HTR-8/SVneo (cell line): ENCODE measurements at regions not wholly inside any gene's neighbourhood (a gene's known extent, or its start where the extent isn't known, plus 50 kb on each side); places are given as distances from the start of the nearest gene placed in this dataset.
"Not testable (repeated sequence)": the region's sequence is repeated elsewhere in the genome, so short reads cannot be mapped to it uniquely, and the experiment has no call there.

Experiments
- DNase-seq: peaks from one replicate; pipeline ENCODE4 v3.0.0; 2011; ENCODE audit warnings: low spot score, mixed read lengths; ENCODE audit not compliant: insufficient read length
- FAIRE-seq: peaks from 2 replicates; lab custom pipeline; 2011; peaks lifted over from hg19 to GRCh38; lab: Jason Lieb, UNC

DNA sequence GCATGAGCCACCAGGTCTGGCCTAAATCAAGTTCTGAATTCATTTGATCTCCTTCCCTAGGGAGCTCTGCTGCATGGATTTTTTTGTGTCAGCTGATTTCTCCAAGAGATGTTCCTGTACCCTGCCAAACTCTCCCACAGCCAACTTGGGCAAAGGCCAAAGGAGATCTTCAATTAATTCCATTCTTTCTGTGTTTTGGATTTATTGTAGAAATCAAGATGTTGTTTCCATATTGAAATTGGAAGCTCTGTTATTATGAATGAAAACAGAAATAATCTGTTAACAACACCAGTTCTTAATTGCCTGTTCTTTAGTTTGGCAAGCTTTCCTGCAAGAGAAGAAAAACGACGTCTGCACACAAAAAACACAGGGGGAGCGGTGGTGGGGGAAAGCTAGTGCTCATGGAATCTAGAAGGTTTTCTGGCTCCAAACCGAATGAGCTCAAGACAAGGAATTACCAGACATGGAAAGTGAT is 86.5 kb upstream of the ABCC4 start:
- no peak for FAIRE-seq
- DNase-seq: no peak

DNA sequence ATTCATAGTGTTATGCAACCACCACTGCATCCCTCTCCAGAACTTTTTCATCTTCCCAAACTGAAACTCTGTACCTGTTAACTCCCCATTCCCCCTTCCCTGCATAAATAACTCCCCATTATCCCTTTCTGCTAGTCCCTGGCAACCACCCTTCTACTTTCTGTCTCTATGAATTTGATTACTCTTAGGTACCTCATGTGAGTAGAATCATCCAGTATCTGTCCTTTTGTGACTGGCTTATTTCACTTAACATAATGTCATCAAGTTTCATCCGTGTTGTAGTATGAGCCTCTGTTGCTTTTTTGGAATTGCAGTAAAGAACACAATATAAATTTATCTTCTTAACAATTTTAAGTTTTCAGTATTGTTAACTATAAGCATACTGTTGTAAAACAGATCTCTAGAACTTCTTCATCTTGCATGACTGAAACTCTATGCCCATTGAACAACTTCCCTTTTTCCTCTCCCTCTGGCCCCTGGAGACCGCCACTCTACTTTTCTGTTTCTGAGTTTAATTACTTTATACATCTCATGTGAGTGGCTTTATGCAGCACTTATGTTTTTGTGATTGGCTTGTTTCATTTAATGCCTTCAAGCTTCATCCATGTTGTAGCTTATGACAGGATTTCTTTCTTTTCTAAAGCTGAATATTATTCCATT is 87.3 kb upstream of the ABCC4 start:
- FAIRE-seq: no peak

DNA sequence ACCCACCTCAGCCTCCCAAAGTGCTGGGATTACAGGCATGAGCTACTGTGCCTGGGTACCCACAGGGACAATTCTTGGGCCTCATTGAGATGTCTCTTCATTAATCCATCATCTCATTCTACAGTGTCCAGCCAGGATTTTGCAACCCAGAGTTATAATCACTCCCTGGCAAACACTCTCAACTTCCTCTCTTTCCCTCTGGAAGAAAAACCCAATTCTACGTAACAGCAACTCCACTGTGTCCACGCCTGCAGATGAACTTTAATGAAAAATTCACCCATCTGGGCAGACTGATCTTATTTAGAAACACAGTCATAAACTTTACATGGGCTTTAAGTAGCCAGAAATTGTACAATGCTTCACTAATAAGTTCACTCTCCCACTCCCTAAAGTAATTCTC is 90.1 kb upstream of the ABCC4 start:
- FAIRE-seq (no peak), DNase-seq (no peak)

More for the DNA sequence above, 87.3 kb upstream of the ABCC4 start:
- DNase-seq: no peak

DNA sequence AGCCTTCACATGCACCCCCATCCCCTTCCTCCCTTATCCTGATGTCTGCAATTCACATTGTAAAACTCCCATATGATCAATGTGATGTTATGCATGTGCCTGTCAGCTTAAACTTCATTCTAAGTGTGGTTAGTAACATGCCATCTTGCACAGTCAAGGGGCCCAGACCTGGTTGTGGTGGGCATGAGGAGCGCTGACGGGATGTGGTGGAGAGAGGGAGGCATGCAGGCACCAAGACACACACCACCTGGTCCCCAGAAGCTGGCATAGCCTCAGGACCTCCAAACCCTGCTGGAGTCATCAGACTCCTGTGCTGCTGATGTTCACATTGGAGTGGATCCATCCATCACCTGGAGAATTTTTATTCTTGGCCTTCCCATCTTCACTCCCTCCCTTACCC is 90.5 kb upstream of the ABCC4 start:
- FAIRE-seq (no peak), DNase-seq (no peak)

DNA sequence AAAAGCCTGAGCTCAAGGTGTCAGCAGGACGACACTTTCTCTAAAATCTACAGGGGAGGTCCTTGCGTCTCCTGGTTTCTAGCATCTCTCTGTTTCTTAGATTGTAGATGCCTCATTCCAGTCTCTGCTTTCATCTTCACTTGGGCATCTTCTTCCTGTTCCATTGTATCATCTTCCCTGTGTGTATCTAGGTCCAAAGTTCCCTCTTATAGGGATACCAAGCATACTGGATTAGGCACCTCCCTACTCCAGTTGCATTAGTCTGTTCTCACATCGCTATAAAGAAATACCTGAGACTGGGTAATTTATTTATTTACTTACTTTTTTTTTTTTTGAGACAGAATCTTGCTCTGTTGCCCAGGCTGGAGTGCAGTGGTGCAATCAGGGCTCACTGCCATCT is 91.3 kb upstream of the ABCC4 start:
- no peak for DNase-seq
- FAIRE-seq: no peak

DNA sequence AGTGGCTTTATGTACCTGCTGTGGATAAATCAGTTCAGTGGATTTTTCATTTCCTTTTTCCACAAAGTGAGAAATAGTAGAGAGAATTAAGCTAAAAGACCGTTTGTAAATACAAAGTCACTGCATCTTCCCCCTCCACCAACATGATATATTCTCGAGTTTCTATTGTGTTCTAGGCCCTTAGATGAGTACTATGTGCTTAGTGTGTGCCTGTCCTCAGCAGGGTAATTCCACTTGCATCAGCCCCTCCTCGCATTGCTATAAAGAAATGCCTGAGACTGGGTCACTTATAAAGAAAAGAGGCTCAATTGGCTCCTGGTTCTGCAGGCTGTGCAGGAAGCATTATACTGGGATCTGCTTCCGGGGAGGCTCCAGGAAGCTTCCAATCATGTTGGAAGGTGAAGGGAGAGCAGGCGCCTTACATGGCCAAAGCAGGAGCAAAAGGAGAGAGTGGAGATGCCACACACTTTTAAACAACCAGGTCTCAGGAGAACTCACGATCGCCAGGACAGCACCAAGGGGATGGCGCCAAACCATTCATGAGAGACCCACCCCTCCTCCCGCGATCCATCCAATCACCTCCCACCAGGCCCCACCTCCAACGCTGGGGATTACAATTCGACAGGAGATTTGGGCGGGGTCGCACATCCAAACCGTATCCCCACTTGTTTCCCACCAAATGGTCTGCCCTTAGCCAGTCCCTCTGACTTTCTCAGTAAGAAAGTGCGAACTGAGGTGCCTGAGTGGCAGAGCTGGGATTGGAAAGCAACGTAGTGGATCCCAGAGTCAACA is 102.3 kb upstream of the ABCC4 start:
- DNase-seq (no peak), FAIRE-seq (no peak)

DNA sequence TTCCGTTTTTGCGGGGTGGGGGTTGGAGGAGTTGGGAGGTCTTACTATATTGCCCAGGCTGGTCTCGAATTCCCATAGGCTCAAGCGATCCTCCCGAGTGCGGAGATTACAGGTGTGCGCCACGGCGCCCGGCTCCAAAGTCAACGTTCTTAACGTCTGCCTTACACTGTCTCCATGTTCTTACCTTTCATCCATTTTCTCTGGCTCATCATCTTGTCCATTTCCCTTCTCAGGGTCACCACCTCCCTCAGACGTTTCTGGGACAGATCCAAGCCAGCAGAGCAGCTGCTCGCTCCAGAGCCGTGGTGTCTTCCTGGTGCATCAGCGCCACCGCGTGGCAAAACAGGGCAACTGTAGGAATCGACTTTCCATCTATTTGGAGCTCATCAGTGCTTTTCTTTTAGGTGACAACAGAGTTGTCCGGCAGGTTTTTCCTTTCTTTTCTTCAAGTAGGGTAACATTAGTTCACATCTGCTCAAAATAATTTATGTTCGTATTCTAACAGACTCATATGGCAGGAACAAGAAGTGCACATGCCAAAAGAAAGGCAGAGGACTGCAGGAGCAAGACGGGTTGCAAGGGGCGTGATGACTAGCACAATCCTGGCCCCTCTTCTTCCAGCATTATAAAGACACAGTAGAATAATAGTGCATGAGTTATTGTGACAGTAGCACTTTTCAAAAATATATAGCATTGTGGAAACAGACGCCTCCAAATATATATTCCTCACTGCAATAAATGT is 103.1 kb upstream of the ABCC4 start:
- FAIRE-seq (no peak), DNase-seq (peak; percentile 75)

DNA sequence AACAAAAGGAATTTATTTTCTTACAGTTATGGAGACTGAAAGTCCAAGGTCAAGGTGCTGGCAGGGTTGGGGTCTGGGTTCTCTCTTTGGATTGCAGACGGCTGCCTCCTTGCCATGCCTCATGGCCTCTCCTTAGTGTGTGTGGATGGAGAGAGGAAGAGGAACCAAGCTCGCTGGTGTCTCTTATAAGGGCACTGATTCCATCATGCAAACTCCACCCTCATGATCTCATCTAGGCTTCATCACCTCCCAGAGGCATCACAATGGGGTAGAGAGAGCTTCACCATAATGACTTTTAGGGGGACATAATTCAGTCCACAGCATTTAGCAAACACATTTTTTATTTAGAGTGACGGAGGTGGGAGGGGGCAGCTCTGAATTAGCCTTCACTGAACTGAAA is 104.9 kb upstream of the ABCC4 start:
- DNase-seq: no peak
- FAIRE-seq: no peak

DNA sequence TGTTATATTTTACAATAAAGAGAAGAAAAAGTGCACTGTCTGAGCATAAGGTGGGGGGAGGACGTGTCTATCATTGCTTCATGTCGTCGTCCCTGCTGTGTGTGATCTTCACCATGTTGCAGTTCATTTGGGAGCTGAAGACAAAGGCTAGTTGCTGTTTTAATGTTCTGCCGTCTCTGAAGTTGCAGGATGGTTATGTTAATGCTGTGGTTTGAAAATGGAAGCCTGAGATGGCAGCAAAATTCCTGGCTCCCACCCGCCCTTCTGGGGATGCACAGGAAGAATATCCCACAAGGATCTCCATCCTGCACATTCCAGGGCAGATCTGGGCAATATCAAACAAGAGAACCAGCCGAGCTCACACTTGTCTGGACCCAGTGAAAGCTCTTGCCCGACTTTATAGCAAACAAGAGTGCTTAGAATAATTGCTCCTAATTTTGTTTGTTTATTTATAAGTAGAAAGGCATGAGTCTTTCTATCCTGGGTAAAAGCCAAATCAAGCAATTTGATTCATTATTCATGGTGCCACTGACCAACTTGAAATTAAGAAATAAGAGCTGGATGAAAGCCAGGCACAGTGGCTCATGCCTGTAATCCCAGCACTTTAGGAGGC is 110.3 kb upstream of the ABCC4 start:
- DNase-seq (no peak), FAIRE-seq (no peak)

DNA sequence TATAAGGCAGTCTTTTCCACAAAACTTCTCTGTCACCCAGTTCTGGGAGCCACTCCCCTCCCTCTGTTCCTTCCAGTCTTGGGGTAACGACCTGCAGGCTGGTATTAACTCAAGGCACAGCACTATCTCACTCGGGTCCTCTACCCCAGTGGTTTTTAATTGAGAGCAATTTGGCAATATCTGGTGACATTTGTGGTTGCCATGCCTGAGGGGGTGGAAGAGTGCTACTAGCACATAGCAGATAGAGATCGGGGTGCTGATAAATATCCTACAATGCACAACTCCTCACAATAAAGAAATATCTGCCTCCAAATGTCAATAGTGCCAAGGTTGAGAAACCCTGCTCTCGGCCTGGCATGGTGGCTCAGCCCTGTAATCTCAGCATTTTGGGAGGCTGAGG is 117.7 kb upstream of the ABCC4 start:
- no peak for DNase-seq
- FAIRE-seq: no peak

DNA sequence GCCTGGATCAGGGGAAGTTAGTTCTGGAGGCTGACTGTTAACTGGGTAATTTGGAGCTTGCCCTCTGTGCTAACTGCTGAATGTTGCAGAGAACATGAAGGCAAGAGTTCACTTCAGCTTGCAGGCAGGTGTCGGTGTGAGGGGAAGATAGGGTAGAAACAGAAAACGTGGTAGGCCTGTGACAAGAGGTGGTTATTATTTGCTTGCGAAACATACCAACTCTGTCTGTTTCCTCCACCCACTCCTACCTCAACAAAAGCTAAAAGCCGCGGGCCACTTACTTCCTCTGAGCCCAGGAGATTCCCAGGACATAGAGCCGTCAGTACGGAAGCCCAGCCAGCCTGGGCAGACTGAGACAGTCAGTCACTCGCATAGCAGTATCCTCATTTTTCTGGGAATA is 119.2 kb upstream of the ABCC4 start:
- no peak for DNase-seq
- no peak for FAIRE-seq

DNA sequence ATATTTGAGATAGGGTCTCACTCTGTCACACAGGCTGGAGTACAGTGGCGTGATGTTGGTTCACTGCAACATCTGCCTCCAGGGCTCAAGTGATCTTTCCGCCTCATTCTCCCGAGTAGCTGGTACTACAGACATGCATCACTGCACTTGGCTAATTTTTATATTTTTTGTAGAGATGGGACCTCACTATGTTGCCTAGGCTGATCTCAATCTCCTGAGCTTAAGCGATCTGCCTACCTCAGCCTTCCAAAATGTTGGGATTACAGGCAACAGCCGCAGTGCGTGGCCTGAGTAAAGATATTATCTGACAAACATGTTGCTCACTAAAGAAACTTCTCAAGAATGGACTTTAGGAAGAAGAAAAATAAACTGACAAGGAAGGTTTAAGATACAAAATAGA is 125.4 kb upstream of the ABCC4 start:
- DNase-seq: no peak
- no peak for FAIRE-seq

DNA sequence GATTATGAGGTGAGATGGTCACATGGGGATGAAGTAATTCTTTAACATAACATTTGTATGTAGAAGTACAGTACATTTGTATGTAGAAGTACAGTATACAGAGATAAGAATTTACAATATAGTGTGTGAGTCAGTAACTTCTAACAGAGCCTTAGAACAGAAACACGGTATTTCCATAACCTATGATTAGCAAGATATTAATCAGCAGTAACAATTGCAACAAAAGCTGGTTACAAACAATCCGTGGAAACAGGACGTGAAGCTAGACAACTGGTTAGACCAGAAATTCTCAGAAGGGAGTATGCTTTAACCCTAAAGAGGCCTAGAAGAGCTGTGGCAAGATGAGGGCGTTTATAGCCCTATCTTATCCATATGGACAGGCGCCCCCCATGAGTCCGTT is 122.0 kb upstream of the CLDN10 start:
- DNase-seq, FAIRE-seq: not testable (repeated sequence)

DNA sequence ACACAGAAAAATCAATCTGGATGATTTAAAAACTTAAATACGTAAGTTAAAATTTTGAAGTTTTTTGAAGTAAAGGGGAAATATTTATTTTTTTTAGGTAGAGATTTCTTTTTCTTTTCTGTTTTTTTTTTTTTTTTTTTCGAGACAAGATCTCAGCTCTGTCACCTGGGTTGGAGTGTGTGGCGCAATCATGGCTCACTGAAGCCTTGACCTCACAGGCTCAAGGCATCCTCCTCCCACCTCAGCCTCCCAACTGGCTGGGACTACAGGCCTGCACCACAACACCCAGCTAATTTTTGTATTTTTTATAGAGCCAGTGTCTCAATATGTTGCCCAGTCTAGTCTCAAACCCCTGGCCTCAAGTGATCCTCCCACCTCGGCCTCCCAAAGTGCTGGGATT is 120.4 kb upstream of the CLDN10 start:
- FAIRE-seq: no peak
- no peak for DNase-seq

DNA sequence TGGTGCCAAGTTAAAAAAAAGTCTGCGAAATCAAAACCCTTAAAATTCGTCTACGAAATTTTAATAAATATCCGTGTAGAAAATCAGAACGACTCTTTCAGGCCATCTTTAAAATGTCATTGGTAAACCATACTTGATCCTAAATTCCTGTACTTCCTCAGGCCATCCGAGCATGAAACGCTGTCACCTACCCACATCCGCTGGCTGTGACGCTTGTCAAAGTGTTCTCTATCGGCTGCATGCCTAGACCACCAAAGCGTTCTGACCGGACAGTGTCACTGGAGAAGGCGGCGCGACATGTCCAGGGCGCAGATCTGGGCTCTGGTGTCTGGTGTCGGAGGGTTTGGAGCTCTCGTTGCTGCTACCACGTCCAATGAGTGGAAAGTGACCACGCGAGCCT is 119.0 kb upstream of the CLDN10 start:
- no peak for DNase-seq
- FAIRE-seq: no peak

DNA sequence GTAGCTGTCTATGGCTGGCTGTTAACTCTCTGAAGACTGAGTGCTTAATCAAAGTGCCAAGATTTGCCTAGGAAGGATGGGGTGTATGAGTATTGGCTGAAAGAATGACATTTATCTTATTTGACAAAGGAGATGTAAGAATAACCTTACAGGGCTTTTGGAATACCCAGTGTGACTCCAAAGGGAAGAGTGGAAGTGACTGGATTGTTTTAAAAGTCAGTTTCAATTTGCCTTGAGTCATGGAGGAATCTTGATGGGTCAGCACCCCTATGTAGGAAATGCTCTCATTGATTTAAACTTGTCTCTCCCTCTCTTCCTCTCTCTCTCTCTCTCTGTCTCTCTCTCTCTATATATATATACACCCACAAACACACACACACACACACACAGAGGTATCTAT is 118.4 kb upstream of the CLDN10 start:
- FAIRE-seq (no peak), DNase-seq (no peak)

DNA sequence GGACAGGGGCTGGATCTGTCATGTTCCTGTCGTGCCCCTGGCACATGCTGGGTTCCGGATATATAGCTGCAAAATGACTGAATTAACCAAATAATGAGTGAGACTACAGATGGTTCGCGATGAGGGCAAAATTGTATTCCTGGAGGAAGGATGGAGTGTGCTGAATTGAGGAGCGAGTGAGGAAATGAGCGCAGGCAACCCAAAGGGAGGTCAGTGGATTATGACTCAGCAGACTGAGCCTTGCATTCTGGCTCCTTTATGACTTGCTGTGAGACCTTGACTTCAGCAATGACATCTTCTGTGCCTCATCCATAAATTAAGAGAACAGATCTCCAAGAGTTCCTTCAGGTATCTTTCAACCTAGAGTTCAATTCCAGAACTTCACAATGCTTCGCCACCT is 115.0 kb upstream of the CLDN10 start:
- DNase-seq (no peak), FAIRE-seq (no peak)

DNA sequence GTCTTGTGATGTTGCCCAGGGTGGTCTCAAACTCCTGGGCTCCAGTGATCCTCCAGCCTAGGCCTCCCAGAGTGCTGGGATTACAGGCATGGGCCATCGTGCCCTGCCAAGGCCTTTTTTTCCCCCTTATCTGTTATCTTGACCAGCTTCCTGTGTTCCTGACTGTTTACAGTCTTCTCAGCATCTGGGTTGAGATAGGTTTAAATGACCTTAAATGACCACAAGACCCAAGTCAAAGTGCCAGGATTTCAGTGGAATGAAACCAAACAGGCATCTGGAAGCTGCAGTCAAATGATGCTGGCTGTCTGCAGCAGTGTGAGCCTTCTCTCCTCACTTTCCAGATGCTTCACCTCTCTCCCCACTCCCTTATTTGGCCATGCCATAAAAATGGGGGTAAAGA is 114.2 kb upstream of the CLDN10 start:
- no peak for FAIRE-seq
- DNase-seq: no peak

DNA sequence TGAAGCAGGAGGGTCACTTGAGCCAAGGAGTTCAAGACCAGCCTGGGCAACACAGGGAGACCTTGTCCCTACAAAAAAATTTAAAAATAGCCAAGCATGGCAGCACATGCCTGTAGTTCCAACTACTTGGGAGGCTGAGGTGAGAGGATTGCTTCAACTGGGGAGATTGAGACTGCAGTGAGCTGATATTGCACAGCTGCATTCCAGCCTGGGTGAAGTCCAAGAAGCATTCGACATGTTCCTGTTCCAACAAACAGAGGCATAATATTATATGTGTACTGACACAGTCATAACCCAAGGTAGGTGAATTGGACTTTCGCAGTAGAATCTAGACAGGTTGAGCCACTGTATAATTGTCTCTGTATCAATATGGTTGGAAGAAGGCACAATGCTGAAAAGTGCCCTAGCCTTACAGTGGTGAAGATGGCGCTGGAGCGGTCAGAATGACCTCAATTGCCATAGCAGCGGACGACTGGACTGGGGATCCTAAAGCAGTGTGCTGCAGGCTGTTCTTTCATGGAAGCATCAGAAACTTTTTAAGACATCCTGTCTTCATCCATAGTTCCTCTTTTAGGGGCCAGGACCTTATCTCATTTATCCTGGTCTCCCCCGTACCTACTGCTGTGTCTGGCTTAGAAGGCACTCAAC is 112.0 kb upstream of the CLDN10 start:
- DNase-seq (no peak), FAIRE-seq (no peak)

DNA sequence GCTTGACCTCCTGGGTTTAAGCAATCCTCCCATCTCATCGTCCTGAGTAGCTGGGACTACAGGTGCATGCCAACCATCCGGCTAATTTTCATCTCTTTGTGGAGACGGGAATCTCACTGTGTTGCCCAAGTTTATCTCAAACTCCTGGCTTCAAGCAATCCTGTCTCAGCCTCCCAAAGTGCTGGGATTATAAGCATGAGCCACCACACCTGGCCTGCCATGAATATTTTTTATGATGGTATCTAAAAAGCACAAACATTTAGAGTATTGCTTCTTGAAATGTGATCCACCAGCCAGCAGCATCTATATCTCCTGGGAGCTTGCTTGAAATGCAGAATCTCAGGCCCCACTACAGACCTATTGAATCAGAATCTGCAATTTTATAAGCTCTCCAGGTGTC is 111.2 kb upstream of the CLDN10 start:
- DNase-seq (no peak), FAIRE-seq (no peak)
